ENCODE measurements at regions not wholly inside any gene's neighbourhood (a gene's known extent, or its start where the extent isn't known, plus 50 kb on each side); places are given as distances from the start of the nearest gene placed in this dataset.

DNA sequence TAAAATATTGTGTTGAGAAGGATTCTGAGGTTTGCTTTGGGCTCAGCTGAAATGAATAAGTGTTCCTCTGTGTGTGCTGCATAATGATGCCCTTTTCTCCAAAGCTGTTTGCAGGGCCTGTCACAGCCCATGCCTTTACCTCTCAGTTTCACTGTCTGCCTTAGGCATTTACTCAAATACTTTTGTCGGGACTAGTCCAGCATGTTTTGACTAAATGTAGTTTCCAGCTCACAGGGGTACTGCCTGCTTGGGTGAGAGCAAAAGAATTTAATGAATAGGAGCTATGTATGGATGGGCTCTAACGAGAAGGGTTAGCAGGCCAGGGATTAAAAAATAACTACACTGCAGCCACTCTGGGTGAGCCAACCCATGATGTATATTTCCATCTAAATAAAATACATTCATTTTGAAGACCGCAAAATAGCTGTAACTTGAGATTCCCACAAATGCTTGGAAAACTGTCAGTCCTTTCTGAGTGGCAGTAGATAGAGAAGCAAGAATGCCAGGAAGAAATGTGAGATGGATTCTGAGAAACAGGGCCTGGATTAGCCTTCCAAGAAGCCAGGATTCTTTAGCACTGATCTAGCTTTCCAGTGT is 549.2 kb upstream of the TBL1XR1 start:
- peak; percentile 27 for DNase-seq

DNA sequence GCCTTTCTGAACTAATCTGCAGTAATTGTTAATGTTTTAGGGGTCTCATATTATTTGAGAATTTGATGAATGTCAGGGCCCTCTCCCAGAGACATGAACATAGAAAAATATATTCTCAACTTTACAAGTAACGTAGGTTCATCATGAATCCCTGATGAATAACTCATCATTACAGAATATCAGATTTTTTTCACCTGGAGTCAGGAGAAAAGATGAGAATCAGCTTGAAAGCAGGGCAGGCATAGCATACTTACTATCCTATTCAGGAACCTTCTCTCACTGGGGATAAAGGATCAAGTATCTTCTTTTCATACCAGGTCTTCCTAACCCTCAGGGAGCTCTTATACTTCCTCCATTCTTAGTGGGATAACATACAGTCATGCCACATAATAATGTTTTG is 552.6 kb upstream of the TBL1XR1 start:
- no peak for DNase-seq

DNA sequence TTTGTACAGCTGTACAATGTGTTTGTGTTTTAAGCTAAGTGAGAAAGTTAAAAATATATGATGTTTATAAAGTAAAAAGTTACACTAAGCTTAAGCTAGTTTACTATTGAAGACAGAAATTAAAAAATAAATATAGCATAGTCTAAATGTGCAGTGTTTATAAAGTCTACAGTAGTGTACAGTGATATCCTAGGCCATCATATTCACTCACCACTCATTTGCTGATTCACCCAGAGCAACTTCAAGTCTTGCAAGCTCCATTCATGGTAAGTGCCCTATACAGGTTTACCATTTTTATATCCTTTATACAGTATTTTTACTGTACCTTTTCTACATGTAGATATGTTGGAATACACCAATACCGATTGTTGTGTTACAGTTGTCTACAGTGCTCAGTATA is 553.2 kb upstream of the TBL1XR1 start:
- no peak for DNase-seq

DNA sequence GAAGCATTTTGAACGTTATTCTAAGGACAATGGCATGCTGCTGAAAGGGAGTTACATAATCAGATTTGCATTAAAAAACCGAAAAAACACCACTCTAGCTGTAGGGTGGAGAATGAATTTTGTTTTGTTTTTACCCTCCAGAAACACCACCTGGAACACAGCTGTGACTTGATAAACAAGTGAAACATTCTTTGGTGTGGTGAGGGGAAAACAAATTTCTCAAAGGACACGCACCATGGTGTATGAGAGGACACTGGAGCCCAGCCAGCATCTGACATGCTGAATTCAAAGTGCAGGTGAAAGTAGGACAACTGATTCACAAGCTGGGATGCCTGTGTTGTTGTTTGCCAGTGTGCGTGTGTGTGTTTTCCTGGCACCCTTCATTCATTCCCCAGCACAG is 554.5 kb upstream of the TBL1XR1 start:
- DNase-seq = no peak

DNA sequence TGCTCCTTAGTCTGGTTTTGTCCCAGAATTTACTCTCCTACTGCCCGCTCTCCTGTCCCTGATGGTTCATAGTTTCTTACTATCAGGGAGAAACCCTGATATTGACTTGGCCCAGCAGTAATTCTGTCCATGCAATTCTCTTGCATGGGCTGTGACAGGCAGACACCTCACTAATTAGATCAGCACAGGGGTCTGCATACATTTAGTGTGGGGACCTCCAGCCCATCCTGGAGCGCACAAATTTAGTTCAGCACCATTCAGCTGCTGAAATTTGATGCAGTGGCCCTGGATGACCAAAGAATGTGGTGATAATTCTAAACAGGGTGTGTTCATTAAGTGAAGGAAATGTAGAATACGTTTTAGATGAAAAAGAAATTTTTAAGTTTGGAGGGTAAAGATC is 555.5 kb upstream of the TBL1XR1 start:
- DNase-seq = no peak

GRCh38 chr3:177753451-177754155 is 556.3 kb upstream of the TBL1XR1 start:
- DNase-seq = peak; percentile 16

DNA sequence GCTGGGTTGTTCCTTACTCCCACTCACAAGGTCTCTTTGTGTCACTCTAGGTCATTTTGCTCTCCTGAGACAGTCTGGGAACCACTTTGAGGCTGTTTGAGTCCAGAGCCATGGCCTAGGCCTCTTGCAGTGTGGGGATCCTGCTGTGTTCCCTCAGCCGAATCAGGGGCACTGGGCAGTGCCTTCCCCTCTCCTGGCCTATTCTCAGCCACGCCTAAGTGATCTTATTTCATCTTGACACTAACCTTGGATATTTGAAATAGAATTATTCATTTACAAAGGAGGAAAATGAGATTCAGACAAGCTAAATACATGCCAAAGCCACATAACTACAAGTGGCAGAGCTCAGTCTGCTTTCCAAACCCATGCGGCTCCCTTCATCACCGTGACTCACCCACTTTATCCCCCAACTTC is 557.2 kb upstream of the TBL1XR1 start:
- DNase-seq = no peak

GRCh38 chr3:177758126-177758525 is 560.8 kb upstream of the TBL1XR1 start:
- DNase-seq = no peak

GRCh38 chr3:177760803-177761202 is 563.5 kb upstream of the TBL1XR1 start:
- peak; percentile 29 for DNase-seq

DNA sequence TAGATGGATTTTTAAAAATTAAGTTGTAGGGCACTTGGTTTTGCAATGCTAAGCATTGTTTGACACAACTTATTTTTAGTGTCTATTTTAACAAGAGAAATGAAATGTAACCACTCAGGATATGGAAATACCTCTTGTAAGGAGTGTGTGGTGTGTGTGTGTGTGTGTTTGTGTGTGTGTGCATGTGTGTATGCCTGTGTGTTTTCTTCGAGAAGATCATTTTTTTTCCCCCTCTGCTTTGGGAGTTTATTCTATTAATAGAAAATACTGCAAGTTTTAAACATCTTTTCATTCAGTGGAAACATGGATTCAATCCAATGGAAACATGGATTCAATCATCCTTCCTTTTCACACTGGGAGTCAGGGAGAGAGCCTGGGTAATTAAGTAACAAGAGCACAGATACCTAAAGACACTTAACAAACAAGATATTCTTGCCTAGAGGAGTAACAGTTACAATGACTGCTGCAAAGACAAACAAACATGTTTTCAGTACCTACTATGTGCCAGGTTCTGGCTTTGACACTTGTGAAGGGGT is 567.2 kb upstream of the TBL1XR1 start:
- peak; percentile 86 for DNase-seq

- no peak for DNase-seq
Measured at GRCh38 chr3:177764933-177765332, 567.7 kb upstream of the TBL1XR1 start.

GRCh38 chr3:177770383-177771230 is 573.3 kb upstream of the TBL1XR1 start:
- peak; percentile 24 for DNase-seq

GRCh38 chr3:177771780-177772179 is 574.5 kb upstream of the TBL1XR1 start:
- DNase-seq = no peak

DNA sequence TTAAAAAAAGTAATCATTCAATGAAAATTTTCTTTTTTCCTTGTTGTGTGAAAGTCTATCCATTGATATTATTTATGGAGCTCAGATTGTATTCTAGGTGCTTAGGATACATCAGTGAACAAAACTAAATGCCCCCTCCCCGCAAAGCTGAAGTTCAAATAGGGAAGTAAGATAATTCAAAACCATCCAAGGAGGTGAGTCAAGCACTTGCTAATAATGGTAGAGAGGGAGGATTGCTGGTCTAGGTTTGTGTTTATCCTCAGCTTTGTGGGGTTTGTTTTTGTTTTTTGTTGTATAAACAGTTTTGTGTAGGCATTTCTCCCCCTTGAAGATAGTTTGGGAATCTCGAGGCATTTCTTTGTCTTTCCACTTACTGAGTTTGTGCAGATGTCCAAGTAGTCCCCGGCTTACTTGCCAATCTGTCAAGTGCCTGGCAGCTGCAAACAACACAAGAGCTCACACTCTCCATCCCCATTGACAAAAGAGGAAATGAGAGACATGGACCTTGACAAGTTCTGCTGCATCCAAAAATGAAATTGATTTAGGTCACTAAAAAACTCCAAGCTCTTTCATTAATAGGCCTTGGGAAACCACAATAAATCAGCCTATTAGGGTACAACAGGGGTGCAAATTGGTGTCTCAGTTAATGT is 575.8 kb upstream of the TBL1XR1 start:
- no peak for DNase-seq

GRCh38 chr3:177773717-177774116 is 576.4 kb upstream of the TBL1XR1 start:
- DNase-seq = no peak

DNA sequence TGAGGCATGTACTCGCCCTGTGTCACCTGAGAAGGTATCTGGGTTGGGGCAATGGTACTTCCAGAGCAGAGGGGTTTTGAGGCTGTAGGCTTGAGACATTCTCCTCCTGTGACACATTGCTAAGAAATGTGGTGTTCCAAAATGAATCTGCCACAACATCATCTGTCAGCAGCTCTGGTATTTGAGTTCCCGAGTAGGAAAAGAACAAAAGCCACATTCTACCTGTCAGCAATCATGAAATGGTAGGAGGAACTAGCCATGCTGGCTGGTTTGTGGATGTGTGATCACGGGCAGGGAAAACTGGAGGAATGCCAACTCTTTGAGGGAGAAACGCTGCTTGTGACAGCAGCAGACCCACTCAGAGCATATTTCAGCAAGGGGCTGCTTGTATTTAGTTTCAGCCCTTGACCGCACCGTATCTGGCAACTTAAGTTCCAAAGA is 579.4 kb upstream of the TBL1XR1 start:
- DNase-seq = no peak

GRCh38 chr3:177777699-177778098 is 580.4 kb upstream of the TBL1XR1 start:
- no peak for DNase-seq

DNA sequence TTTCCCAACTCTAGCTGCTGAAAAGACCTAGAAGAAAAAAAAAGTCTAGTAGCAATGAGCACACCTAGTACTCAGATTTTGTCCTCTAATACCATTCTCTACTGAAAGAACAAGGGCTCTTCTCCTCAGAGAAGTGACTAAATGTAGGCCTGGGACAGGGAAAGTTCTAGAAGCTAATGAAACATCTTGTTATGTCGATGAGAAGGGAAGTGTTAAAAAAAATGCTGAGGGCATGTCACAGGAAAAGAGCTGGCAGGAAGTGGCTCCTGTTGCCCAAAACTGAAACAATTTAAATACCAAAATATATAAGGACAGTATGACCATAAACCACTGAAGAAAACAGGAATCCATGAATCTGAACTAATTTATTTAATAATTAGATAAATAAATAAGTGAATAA is 581.4 kb upstream of the TBL1XR1 start:
- no peak for DNase-seq

DNA sequence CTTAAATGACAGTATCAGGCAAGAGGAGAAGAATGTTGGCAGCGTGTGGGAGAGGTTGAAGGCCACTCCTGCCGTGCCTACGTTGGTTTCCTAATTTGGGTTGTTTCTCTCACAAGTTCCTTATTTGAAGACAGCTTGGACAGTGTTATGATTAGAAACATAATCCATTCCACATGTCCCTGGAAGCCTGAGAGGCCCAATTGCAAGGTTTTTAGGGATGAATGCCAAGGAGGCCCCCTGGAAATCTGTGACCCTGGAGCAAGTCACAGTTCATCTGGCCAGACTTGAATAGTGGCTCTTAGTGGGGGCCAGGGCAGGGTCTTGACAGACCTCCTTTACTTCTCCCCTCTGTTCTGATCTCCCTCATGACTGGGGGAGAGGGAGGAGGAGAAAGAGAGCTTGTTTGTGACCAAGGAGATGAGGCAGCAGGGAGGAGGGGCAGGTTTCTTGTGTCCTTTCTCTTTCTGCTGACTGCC is 584.4 kb upstream of the TBL1XR1 start:
- DNase-seq = peak; percentile 66

GRCh38 chr3:177783338-177783737 is 586.1 kb upstream of the TBL1XR1 start:
- no peak for DNase-seq

DNA sequence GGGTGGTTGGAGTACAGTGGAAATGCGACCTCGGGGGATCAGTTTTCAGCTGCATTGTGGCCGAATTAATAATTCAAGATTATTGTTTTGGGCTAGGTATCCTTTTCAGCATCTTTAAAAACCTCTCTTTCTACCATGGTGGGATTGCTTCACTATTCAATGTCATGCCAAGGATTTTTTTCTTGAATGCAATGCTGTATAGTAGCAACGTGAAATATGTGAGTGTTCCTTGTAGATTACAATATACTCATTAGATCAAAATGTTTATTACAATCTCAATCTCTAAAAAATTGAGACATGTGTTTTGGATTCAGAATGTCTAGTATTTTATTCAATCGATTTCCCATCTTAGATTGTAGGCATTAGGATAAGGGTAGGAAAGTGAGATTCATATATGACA is 586.5 kb upstream of the TBL1XR1 start:
- no peak for DNase-seq

GRCh38 chr3:177787279-177788041 is 590.2 kb upstream of the TBL1XR1 start:
- no peak for DNase-seq
